NT2/D1 (cell line): ENCODE measurements at regions not wholly inside any gene's neighbourhood (a gene's known extent, or its start where the extent isn't known, plus 50 kb on each side); places are given as distances from the start of the nearest gene placed in this dataset.

ENCODE experiments used
- SUZ12 ChIP-seq: IDR thresholded peaks from 2 replicates; pipeline ENCODE4 v1.6.1; 2011; ENCODE audit not compliant: insufficient read length, insufficient read depth; ENCODE audit errors: extremely low read depth
- YY1 ChIP-seq: IDR thresholded peaks from 2 replicates; pipeline ENCODE4 v1.6.1; 2011; ENCODE audit not compliant: insufficient read length, insufficient read depth

GRCh38 chr11:130720232-130721022 lies 195.9 kb downstream of the SNX19 start:
- TF ChIP-seq SUZ12, result no peak
- TF ChIP-seq YY1, result no peak
